Smooth muscle cell (in vitro differentiated cells): ENCODE measurements at regions not wholly inside any gene's neighbourhood (a gene's known extent, or its start where the extent isn't known, plus 50 kb on each side); places are given as distances from the start of the nearest gene placed in this dataset. TPM values are rescaled to one million over a fixed set of nuclear protein-coding genes. Genes with fewer than 3 reads are reported as not detected.

Experiments used
- DNase-seq: peaks from one replicate; lab custom pipeline; 2025; ENCODE audit not compliant: unreplicated experiment; lab: John Stamatoyannopoulos, UW
- H2AFZ ChIP-seq: fragments of 200-600 bp; sonication (generic); 2 replicates; pipeline ENCODE4 v1.6.0; 2016; ENCODE audit warnings: antibody characterized with exemption, low read depth, mild to moderate bottlenecking
- H3F3A ChIP-seq: fragments of 200-600 bp; sonication (generic); 2 replicates; pipeline ENCODE4 v1.6.0; 2017; ENCODE audit warnings: antibody characterized with exemption, low read depth
- H3K27ac ChIP-seq: fragments of 200-600 bp; sonication (generic); 2 replicates; pipeline ENCODE4 v1.5.1; 2016; ENCODE audit warnings: low read depth, mild to moderate bottlenecking
- H3K27me3 ChIP-seq: fragments of 200-600 bp; sonication (generic); 2 replicates; pipeline ENCODE4 v1.6.1; 2016; ENCODE audit warnings: low read depth, mild to moderate bottlenecking
- H3K36me3 ChIP-seq: fragments of 200-600 bp; sonication (generic); 2 replicates; pipeline ENCODE4 v1.5.1; 2016; ENCODE audit warnings: low read depth
- H3K4me1 ChIP-seq: fragments of 200-600 bp; sonication (generic); 2 replicates; pipeline ENCODE4 v1.5.1; 2016; ENCODE audit warnings: low read depth
- H3K4me2 ChIP-seq: fragments of 200-600 bp; sonication (generic); 2 replicates; pipeline ENCODE4 v1.6.0; 2016; ENCODE audit warnings: mild to moderate bottlenecking
- H3K4me3 ChIP-seq: fragments of 200-600 bp; sonication (generic); 2 replicates; pipeline ENCODE4 v1.5.1; 2016; ENCODE audit warnings: mild to moderate bottlenecking
- H3K79me2 ChIP-seq: fragments of 200-600 bp; sonication (generic); 2 replicates; pipeline ENCODE4 v1.6.0; 2016; ENCODE audit warnings: low read depth, mild to moderate bottlenecking
- H3K9ac ChIP-seq: fragments of 200-600 bp; sonication (generic); 2 replicates; pipeline ENCODE4 v1.6.0; 2016; ENCODE audit warnings: low read depth
- H3K9me3 ChIP-seq: fragments of 200-600 bp; sonication (generic); replicated peaks from 2 replicates; pipeline ENCODE4 v1.5.1; 2016; ENCODE audit warnings: low read depth
- H4K20me1 ChIP-seq: fragments of 200-600 bp; sonication (generic); 2 replicates; pipeline ENCODE4 v1.6.0; 2016; ENCODE audit warnings: low read depth
- WGBS: methylation state at CpG from one replicate; pipeline ENCODE4 v1.1.7; 2016; ENCODE audit warnings: low lambda C conversion rate; 5-methylcytosine and 5-hydroxymethylcytosine counted together
- small RNA-seq: library from RNA; depleted of rRNA; stranded (forward); fragments of <200 nt; gene quantifications from one replicate; pipeline ENCODE3, GENCODE V24; 2014
- TF ChIP-seq, protein P1 (sequence below): fragments of 200-600 bp; sonication (generic); IDR thresholded peaks from 2 replicates; pipeline ENCODE4 v1.5.1; 2017; ENCODE audit warnings: borderline replicate concordance, mild to moderate bottlenecking, antibody characterized with exemption; ENCODE audit not compliant: insufficient read depth, poor library complexity, severe bottlenecking

- H3K27me3 ChIP-seq: no peaks in the 10 kb centered on the region
- no peaks in the 10 kb centered on the region for H3K79me2 ChIP-seq
- no peaks in the 10 kb centered on the region for H3K36me3 ChIP-seq
- no peaks in the 10 kb centered on the region for H3F3A ChIP-seq
- H3K9me3 ChIP-seq: no peaks in the 10 kb centered on the region
- TF ChIP-seq, protein P1, sequence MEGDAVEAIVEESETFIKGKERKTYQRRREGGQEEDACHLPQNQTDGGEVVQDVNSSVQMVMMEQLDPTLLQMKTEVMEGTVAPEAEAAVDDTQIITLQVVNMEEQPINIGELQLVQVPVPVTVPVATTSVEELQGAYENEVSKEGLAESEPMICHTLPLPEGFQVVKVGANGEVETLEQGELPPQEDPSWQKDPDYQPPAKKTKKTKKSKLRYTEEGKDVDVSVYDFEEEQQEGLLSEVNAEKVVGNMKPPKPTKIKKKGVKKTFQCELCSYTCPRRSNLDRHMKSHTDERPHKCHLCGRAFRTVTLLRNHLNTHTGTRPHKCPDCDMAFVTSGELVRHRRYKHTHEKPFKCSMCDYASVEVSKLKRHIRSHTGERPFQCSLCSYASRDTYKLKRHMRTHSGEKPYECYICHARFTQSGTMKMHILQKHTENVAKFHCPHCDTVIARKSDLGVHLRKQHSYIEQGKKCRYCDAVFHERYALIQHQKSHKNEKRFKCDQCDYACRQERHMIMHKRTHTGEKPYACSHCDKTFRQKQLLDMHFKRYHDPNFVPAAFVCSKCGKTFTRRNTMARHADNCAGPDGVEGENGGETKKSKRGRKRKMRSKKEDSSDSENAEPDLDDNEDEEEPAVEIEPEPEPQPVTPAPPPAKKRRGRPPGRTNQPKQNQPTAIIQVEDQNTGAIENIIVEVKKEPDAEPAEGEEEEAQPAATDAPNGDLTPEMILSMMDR: no peak
- 50% methylated on average over 5 of the region's 5 CpGs for WGBS
- H3K4me1 ChIP-seq: no peaks in the 10 kb centered on the region
- no peak overlapping the region for H2AFZ ChIP-seq
- no peak overlapping the region for H3K27ac ChIP-seq
- no peak overlapping the region for H3K4me3 ChIP-seq
- H4K20me1 ChIP-seq: no peaks in the 10 kb centered on the region
- H3K9ac ChIP-seq: no peak overlapping the region
- DNase-seq: no peak
- no peak overlapping the region for H3K4me2 ChIP-seq
These were observed 63.3 kb upstream of the ANXA10 start for GRCh38 chr4:168028970-168029597.

DNA sequence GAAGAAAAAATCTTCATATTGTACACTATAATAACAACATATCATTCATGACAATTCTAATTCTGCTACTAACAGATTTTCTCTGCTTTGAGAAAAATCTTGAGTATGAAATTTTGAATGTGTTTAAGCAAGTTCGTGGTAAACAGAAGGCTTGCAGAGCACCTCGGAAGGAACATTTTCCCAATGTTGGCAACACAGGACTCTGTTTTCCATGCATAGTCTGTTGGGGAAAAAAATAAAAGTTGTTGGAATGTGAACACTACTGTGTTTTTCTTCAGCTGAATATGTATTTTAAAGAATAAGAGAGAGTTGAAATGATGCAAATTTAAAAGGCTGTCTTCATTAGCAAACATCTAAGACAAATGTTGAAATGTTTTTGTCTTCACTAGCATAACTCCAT lies 54.7 kb upstream of the ANXA10 start:
- TF ChIP-seq, protein P1: no peak
- no peaks in the 10 kb centered on the region for H3K79me2 ChIP-seq
- no peaks in the 10 kb centered on the region for H3F3A ChIP-seq
- H3K9ac ChIP-seq: no peak overlapping the region
- H3K4me1 ChIP-seq: no peaks in the 10 kb centered on the region
- DNase-seq: no peak
- H3K9me3 ChIP-seq: no peaks in the 10 kb centered on the region
- no peak overlapping the region for H2AFZ ChIP-seq
- 95% methylated on average over 2 of the region's 2 CpGs for WGBS
- H4K20me1 ChIP-seq: no peaks in the 10 kb centered on the region
- H3K36me3 ChIP-seq: no peaks in the 10 kb centered on the region
- H3K27me3 ChIP-seq: no peaks in the 10 kb centered on the region
- H3K27ac ChIP-seq: no peak overlapping the region
- H3K4me3 ChIP-seq: no peak overlapping the region
- no peak overlapping the region for H3K4me2 ChIP-seq

- Histone ChIP-seq H3K36me3 (no peaks in the 10 kb centered on the region), H3F3A (no peaks in the 10 kb centered on the region), H3K9me3 (no peaks in the 10 kb centered on the region), H2AFZ (no peak overlapping the region), H3K27ac (no peak overlapping the region), H3K9ac (no peak overlapping the region), H3K27me3 (no peaks in the 10 kb centered on the region), H3K4me1 (no peaks in the 10 kb centered on the region), H3K79me2 (no peaks in the 10 kb centered on the region), H3K4me2 (no peak overlapping the region), H3K4me3 (no peak overlapping the region), H4K20me1 (no peaks in the 10 kb centered on the region)
- TF ChIP-seq, protein P1: no peak
- no peak for DNase-seq
- WGBS: 94% methylated on average over 1 of the region's 1 CpG
These were observed 52.7 kb upstream of the ANXA10 start for GRCh38 chr4:168039593-168039992.

Small RNA genes lying in the stretch of these regions (small RNA-seq; reads per million reads assigned to genes)
- gene RN7SL776P: not detected
